Gastroesophageal sphincter (tissue), 3 donors: ENCODE measurements at regions not wholly inside any gene's neighbourhood (a gene's known extent, or its start where the extent isn't known, plus 50 kb on each side); places are given as distances from the start of the nearest gene placed in this dataset.

ENCODE experiments used
- EP300 ChIP-seq: sonication (generic); formaldehyde crosslinking; IDR thresholded peaks from one replicate; pipeline ENCODE4 v1.6.1; 2017; ENCODE audit warnings: antibody characterized with exemption, mild to moderate bottlenecking
- POLR2A ChIP-seq, 2 donors: fragments of 450-650 bp; IDR thresholded peaks; one replicate each; pipeline ENCODE4 v1.6.1; 2017; ENCODE audit warnings: antibody characterized with exemption in 2 of 2, mild to moderate bottlenecking in 2 of 2, moderate library complexity in 1 of 2
- POLR2AphosphoS5 ChIP-seq: sonication (generic); formaldehyde crosslinking; IDR thresholded peaks from one replicate; pipeline ENCODE4 v1.6.1; 2017; ENCODE audit warnings: antibody characterized with exemption
- TF ChIP-seq, protein P1 (sequence below), 4 experiments: fragments of 200-600 bp in 2 of 4; fragments of 450-650 bp in 2 of 4; sonication (generic) in 1 of 4; IDR thresholded peaks; one replicate each; pipeline ENCODE4 v1.5.1; 2017 to 2019; ENCODE audit warnings: antibody characterized with exemption in 4 of 4, mild to moderate bottlenecking in 2 of 4, moderate library complexity in 2 of 4

DNA sequence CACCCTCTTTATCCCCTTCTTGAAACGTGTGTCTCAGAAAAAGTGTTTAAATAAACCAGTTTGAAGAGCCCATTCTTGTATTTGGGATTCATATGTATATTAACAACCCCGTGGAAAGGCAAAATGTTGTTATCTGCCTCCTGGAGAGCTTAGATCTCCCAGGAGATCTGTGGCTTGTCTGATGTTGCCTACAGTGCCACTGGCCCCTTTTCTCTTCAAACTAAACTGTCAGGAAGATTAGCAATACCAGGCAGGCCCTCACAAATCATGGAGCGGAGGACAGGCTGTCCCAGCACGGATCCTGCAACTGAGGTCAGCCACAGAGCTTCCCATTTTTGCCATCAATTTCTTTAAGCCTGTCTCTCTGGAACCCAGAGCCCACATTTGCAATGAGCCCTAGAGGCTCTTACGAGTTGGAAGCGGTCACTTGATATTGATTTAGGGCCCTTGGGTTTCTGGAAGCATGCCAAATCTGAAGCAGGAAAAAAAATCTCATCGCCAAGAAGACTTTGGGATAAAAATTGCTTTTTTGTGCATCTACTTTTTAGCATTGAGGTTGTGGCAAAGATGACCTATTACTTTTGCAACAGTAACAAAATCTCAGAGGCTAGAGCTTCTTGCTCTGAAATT, 234.1 kb downstream of the OPA1 start:
- TF ChIP-seq, protein P1, sequence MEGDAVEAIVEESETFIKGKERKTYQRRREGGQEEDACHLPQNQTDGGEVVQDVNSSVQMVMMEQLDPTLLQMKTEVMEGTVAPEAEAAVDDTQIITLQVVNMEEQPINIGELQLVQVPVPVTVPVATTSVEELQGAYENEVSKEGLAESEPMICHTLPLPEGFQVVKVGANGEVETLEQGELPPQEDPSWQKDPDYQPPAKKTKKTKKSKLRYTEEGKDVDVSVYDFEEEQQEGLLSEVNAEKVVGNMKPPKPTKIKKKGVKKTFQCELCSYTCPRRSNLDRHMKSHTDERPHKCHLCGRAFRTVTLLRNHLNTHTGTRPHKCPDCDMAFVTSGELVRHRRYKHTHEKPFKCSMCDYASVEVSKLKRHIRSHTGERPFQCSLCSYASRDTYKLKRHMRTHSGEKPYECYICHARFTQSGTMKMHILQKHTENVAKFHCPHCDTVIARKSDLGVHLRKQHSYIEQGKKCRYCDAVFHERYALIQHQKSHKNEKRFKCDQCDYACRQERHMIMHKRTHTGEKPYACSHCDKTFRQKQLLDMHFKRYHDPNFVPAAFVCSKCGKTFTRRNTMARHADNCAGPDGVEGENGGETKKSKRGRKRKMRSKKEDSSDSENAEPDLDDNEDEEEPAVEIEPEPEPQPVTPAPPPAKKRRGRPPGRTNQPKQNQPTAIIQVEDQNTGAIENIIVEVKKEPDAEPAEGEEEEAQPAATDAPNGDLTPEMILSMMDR (IDR thresholded peaks at IDR 0.05): no peak
- TF ChIP-seq POLR2A (IDR thresholded peaks at IDR 0.05): no peak
- no peak for TF ChIP-seq POLR2AphosphoS5
- no peak for TF ChIP-seq EP300
